ENCODE measurements at regions not wholly inside any gene's neighbourhood (a gene's known extent, or its start where the extent isn't known, plus 50 kb on each side); places are given as distances from the start of the nearest gene placed in this dataset.
A peak's percentile ranks its signal among the peaks of the same experiment; 100 is the strongest.
"Not testable (repeated sequence)": the region's sequence is repeated elsewhere in the genome, so short reads cannot be mapped to it uniquely, and the experiment has no call there.

DNA sequence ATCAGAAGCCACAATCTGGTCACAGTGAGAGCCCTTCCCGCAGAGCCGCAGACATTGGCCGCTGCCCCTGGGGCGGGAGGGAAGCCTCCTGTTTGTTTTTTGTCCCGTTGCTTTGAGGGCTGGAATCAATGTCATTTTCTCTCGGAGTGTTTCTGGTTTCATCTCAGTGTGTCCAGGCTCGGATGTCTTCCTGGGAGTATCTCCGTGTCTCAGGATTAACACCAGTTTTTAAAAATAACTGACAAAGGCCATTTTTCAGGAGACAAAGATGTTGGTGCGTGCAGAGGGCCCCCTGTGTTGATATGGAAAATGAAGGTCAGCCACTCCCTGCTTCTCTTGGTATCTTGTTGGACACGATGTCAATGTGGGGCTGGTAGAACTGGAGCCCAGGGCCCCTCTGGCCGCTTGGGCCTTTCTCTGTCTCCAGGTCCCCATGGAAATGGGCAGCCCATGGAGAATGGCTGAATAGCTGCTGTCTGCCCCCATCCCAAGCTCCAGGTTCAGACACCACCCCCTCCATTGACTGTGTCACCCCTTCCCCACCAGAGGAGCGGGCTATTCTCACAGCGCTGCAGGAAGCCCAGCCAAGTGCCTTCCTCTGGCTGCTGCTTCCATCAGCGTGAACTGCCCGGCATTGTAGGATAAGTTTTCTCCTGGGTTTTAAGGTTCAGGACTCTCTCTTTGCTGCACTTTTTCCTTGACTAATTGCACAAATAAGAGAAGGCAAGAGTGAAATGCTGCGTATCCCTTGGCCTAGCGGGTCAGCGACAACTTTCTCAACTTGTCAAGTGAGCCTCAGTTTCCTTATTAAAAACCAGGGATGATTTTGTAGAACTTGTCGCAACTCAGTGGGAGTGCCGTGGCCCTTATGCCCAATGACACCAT is 72.2 kb upstream of the METTL9 start:
- no peak for ATAC-seq

GRCh38 chr16:21529060-21529658 is 70.2 kb upstream of the METTL9 start:
- not testable (repeated sequence) for H3K27me3 ChIP-seq, ATAC-seq, H3K4me1 ChIP-seq, H3K36me3 ChIP-seq, H3K9me3 ChIP-seq, H3K4me3 ChIP-seq, H3K27ac ChIP-seq
- 71 to 88% methylated on average over 9 to 13 of the region's 14 CpGs for WGBS, 2 donors (ENCODE audit: low coverage in 1 of 2)

More for the DNA sequence above, 72.2 kb upstream of the METTL9 start:
- no peaks in the 10 kb centered on the region for H3K9me3 ChIP-seq
- TF ChIP-seq EP300 (IDR thresholded peaks at IDR 0.05), result no peak
- no peak for TF ChIP-seq POLR2AphosphoS5 (IDR thresholded peaks at IDR 0.05)
- no peak for TF ChIP-seq CTCF (IDR thresholded peaks at IDR 0.05)
- no peak for TF ChIP-seq POLR2A (IDR thresholded peaks at IDR 0.05)
- no peak overlapping the region for H3K27ac ChIP-seq
- H3K4me1 ChIP-seq, result no peaks in the 10 kb centered on the region
- no peaks in the 10 kb centered on the region for H3K27me3 ChIP-seq
- H3K4me3 ChIP-seq, result no peak overlapping the region
- no peaks in the 10 kb centered on the region for H3K36me3 ChIP-seq
- WGBS, 2 donors (ENCODE audit: low coverage in 1 of 2), result 75 to 76% methylated on average over 19 to 20 of the region's 20 CpGs

DNA sequence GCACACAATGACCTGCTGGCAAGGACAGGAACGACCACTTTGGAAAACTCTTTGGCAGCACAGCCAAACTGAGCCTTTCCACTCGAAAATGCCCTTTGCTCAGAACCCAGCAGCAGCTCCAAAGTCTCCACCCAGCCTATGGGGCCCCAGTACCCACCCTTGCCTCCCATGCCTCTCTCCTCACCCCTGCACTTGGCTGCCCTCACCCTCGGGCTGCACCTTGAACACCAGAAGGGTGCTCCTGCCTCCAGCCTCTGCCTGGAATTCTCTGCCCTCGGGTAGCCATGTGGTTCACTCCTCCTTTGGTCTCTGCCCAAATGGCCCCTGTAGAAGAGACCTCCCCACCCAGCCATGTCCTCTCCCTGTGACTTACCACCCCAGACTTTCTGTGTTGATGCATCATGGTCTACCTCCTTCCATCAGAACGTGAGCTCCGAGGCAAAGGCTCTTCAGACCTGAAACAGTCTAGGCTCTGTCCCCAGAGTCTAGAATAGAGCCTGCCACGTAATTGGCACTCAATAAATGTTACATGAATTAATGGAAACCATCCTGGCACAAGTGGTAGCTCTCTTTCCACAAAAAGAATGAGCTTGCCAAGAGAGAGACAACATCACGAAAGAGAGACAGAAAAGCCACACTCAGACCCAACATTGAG is 68.5 kb upstream of the METTL9 start:
- not testable (repeated sequence) for ATAC-seq, H3K4me3 ChIP-seq, H3K27me3 ChIP-seq, H3K4me1 ChIP-seq, H3K27ac ChIP-seq, H3K36me3 ChIP-seq, H3K9me3 ChIP-seq
- WGBS, 2 donors (ENCODE audit: low coverage in 1 of 2), result 72 to 84% methylated on average over 3 to 6 of the region's 8 CpGs

- not testable (repeated sequence) for H3K27me3 ChIP-seq, H3K36me3 ChIP-seq, H3K27ac ChIP-seq, H3K4me1 ChIP-seq, H3K9me3 ChIP-seq, ATAC-seq, H3K4me3 ChIP-seq
- WGBS, 2 donors (ENCODE audit: low coverage in 1 of 2), result 100% methylated on average over 1 of the region's 7 CpGs; no CpG with 5 or more reads in 1 of the 2 donors
These were observed 66.4 kb upstream of the METTL9 start for GRCh38 chr16:21532996-21533395.

DNA sequence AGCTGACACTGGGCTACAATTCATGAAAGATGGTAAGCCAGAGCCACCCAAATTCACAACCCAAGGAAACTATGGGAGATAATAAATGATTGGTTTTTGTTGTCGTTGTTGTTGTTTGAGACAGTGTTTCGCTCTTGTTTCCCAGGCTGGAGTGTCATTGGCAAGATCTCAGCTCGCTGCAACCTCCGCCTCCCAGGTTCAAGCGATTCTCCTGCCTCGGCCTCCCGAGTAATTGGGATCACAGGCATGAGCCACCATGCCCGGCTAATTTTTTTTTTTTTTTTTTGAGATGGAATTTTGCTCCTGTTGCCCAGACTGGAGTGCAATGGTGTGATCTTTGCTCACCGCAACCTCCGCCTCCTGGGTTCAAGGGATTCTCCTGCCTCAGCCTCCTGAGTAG is 65.9 kb upstream of the METTL9 start:
- H3K27ac ChIP-seq, H3K4me1 ChIP-seq, H3K4me3 ChIP-seq, H3K9me3 ChIP-seq, ATAC-seq, H3K36me3 ChIP-seq, H3K27me3 ChIP-seq: not testable (repeated sequence)
- 90 to 98% methylated on average over 6 to 8 of the region's 10 CpGs for WGBS, 2 donors (ENCODE audit: low coverage in 1 of 2)

GRCh38 chr16:21534561-21534960 is 64.8 kb upstream of the METTL9 start:
- not testable (repeated sequence) for ATAC-seq, H3K27me3 ChIP-seq, H3K9me3 ChIP-seq, H3K36me3 ChIP-seq, H3K27ac ChIP-seq, H3K4me3 ChIP-seq
- 88 to 89% methylated on average over 6 of the region's 7 CpGs for WGBS, 2 donors (ENCODE audit: low coverage in 1 of 2)
- peaks cover 0 to 13% (median 3%) of the 10 kb centered on the region in 3 donors for H3K4me1 ChIP-seq

DNA sequence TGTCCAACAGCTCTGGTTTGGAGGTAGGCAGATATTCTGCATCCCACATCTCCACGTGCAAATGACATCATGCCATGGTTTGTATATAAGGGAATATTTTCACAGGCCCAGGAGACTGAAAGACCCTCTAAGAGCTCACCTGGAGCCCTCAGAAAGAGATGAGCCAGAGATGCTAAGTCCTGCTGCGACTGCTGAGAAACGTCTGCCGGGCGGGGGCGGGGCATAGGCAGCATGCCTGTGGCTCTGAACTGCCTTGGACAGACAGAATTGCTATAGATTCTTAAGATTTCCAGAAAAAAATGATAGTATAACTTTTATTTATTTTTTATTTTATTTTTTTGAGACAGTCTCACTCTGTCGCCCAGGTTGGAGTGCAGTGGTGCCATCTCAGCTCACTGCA is 64.2 kb upstream of the METTL9 start:
- WGBS, 2 donors (ENCODE audit: low coverage in 1 of 2), result no CpG with 5 or more reads among the region's 7 CpGs
- H3K27me3 ChIP-seq, H3K36me3 ChIP-seq, H3K4me3 ChIP-seq, H3K9me3 ChIP-seq, H3K27ac ChIP-seq, ATAC-seq: not testable (repeated sequence)
- peaks cover 0 to 13% (median 3%) of the 10 kb centered on the region in 3 donors for H3K4me1 ChIP-seq

DNA sequence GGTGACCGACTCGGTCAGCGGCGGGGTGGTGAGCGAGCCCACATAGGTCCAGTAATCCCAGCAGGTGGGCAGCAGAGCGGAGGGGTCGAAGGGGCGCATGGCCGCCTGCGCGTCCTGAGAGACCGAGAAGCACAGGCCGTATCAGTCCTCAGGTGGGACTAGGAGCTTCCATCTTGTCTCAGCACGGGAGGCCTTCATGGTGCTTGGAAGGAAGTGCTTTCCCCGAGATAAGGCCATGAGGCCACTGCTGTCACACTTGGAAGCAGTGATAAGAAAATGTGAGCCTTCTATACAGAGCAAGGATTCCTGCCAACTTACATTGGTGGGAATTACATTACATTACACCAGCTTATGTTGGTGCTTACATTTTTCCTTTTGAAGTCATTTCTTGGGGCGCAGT is 62.6 kb upstream of the METTL9 start:
- peaks cover 0 to 13% (median 3%) of the 10 kb centered on the region in 3 donors for H3K4me1 ChIP-seq
- H3K9me3 ChIP-seq, H3K36me3 ChIP-seq, H3K27me3 ChIP-seq, ATAC-seq, H3K4me3 ChIP-seq, H3K27ac ChIP-seq: not testable (repeated sequence)
- 55 to 60% methylated on average over 2 to 3 of the region's 16 CpGs for WGBS, 2 donors (ENCODE audit: low coverage in 1 of 2)

DNA sequence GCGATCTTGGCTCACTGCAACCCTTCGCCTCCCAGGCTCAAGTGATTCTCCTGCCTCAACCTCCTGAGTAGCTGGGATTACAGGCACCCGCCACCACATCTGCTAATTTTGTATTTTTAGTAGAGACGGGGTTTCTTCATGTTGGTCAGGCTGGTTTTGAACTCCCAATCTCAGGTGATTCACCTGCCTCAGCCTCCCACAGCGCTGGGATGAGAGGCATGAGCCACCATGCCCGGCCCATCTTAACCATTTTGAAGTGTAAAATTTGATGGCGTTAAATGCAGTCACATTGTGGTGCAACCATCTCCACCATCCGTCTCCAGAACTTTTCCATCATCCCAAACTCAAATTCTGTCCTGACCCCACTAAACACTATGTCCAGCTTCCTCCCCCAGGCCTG is 61.8 kb upstream of the METTL9 start:
- H3K36me3 ChIP-seq, H3K4me3 ChIP-seq, H3K27me3 ChIP-seq, H3K9me3 ChIP-seq, H3K27ac ChIP-seq, ATAC-seq: not testable (repeated sequence)
- 91 to 98% methylated on average over 5 to 8 of the region's 8 CpGs for WGBS, 2 donors (ENCODE audit: low coverage in 1 of 2)
- peaks cover 0 to 13% (median 3%) of the 10 kb centered on the region in 3 donors for H3K4me1 ChIP-seq

DNA sequence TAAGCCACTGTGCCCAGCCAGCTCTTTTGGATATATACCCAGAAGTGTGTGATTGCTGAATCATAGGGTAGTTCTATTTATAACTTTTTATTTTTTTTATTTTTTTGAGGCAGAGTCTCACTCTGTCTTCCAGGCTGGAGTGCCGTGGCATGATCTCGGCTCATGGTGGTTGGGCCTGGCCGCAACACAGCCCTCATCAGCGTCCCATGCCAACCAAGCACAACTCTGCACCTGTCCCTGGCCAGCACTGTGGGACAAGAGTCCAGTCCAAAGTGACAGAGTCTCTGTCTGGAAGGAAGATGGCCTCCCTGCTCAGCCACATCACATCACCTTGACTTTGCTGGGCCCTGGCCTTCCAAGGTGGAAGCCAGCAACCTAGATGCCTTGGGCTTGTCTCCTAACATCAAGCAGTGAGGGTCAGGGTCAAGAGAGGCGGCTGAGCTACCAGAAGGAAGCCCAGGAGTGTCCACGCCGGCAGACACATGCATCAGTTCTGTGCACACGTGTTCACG is 60.2 kb upstream of the METTL9 start:
- H3K27ac ChIP-seq, result peak overlapping the region in 2 of 4 donors; percentile 48 to 63
- ATAC-seq, result peak; percentile 44
- H3K4me3 ChIP-seq, H3K9me3 ChIP-seq, H3K27me3 ChIP-seq, H3K36me3 ChIP-seq: not testable (repeated sequence)
- H3K4me1 ChIP-seq, result peaks cover 0 to 13% (median 3%) of the 10 kb centered on the region in 3 donors
- 33 to 76% methylated on average over 3 to 6 of the region's 9 CpGs for WGBS, 2 donors (ENCODE audit: low coverage in 1 of 2)

GRCh38 chr16:21540770-21541433 is 58.5 kb upstream of the METTL9 start:
- ATAC-seq, result peak; percentile 6
- H3K36me3 ChIP-seq, result not testable (repeated sequence)

More at GRCh38 chr16:21540770-21541433, 58.5 kb upstream of the METTL9 start:
- H3K4me1 ChIP-seq, result peaks cover 0 to 13% (median 3%) of the 10 kb centered on the region in 3 donors
- WGBS, 2 donors (ENCODE audit: low coverage in 1 of 2), result 79 to 83% methylated on average over 15 to 21 of the region's 21 CpGs
- not testable (repeated sequence) for H3K27me3 ChIP-seq, H3K9me3 ChIP-seq, H3K27ac ChIP-seq, H3K4me3 ChIP-seq

Data from gastroesophageal sphincter (tissue), 4 donors.